Epithelial cell of esophagus (primary cell): ENCODE measurements at regions not wholly inside any gene's neighbourhood (a gene's known extent, or its start where the extent isn't known, plus 50 kb on each side); places are given as distances from the start of the nearest gene placed in this dataset.

Experiments
- DNase-seq: peaks from one replicate; pipeline ENCODE4 v3.0.0; 2010; ENCODE audit warnings: low read depth
- H3K4me3 ChIP-seq: 2 replicates; pipeline ENCODE4 v1.5.1; 2011; ENCODE audit warnings: mild to moderate bottlenecking, low read length, control low read depth
- CTCF ChIP-seq: IDR thresholded peaks from 2 replicates; pipeline ENCODE4 v1.5.1; 2011; ENCODE audit warnings: low read depth, mild to moderate bottlenecking, low read length, control low read depth, inconsistent platforms; ENCODE audit not compliant: insufficient read depth; ENCODE audit errors: missing control alignments

GRCh38 chr5:104130320-104130719 is 567.7 kb upstream of the NUDT12 start:
- no peak for DNase-seq
- no peak for TF ChIP-seq CTCF
- H3K4me3 ChIP-seq = no peak overlapping the region

- no peak for TF ChIP-seq CTCF
- no peak overlapping the region for H3K4me3 ChIP-seq
- DNase-seq = no peak
These were observed 565.8 kb upstream of the NUDT12 start for GRCh38 chr5:104128348-104128747.

DNA sequence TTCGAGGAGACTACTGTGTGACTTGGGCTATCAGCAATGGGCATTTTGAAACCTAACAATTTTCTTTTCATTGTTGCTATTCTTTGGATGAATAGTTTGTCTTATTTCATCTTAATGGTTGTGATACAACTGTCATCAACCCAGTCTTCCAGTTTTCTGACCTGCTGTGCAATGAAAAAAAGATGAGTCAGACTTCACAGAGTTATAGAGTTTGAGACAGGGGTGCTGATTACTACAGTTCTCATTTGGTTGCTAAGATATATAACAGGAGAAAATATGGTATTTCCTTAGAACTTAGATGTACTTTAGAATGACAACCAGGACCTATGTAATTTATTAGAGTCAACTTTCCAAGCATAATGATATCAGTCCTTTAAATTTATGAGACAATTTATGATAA is 564.4 kb upstream of the NUDT12 start:
- peak; percentile 0 for DNase-seq
- no peak overlapping the region for H3K4me3 ChIP-seq
- no peak for TF ChIP-seq CTCF

DNA sequence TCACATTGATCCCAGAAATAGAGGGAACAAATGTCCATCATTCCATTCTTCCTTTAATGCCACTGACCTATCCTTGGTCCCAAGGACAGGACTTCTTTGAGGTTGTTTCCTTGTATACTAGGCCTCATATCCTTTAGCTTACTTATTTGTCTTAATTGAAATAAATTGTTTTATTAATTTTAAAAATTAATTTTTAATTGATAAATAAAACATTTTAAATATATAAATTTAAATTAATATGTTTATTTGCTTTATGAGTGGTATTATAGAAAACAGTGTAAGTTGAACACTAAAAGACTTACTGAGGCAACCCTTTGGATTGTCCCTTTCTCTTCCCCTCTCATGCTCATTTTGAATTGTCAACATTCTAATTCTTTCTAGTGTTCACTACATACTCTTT is 556.9 kb upstream of the NUDT12 start:
- no peak for TF ChIP-seq CTCF
- no peak for DNase-seq
- H3K4me3 ChIP-seq = no peak overlapping the region

- no peak for DNase-seq
- TF ChIP-seq CTCF = no peak
- no peak overlapping the region for H3K4me3 ChIP-seq
These were observed 549.0 kb upstream of the NUDT12 start for GRCh38 chr5:104111632-104112031.

- TF ChIP-seq CTCF = no peak
- no peak for DNase-seq
- no peak overlapping the region for H3K4me3 ChIP-seq
These were observed 533.9 kb upstream of the NUDT12 start for GRCh38 chr5:104096451-104096850.

- H3K4me3 ChIP-seq = no peak overlapping the region
- no peak for DNase-seq
- no peak for TF ChIP-seq CTCF
These were observed 532.9 kb upstream of the NUDT12 start for GRCh38 chr5:104095527-104095926.
